SW 1271 (cell line): ENCODE measurements at regions not wholly inside any gene's neighbourhood (a gene's known extent, or its start where the extent isn't known, plus 50 kb on each side); places are given as distances from the start of the nearest gene placed in this dataset.

Source experiments
- DNase-seq, 2 experiments: peaks; one replicate each; lab custom pipeline; 2025; lab: John Stamatoyannopoulos, UW

DNA sequence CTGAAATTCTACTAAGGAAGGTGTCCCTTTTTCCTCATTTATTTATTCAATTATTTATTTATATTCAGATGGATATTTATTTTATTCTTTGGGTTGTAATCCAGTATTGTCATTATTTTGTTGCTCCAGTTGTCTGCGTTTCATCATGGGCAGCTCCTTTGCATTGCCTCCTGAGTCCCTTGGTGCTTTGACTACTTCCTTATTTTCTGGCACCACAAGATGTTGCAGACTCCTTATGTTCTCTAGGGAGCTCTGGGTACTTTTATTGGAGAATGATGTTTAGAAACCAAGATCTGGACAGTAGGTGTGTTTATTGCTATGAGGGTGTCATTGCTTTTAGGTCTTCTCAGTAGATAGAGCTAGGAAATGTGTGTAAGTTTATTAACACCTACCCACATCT is 59.9 kb upstream of the ERRFI1 start:
- no peak for DNase-seq

GRCh38 chr1:8084913-8085312 is 58.8 kb upstream of the ERRFI1 start:
- no peak for DNase-seq

GRCh38 chr1:8083739-8084484 is 57.8 kb upstream of the ERRFI1 start:
- DNase-seq: peak in 1 of 2 experiments; percentile 26

- DNase-seq: no peak
Measured at GRCh38 chr1:8082945-8083344, 56.8 kb upstream of the ERRFI1 start.

- peak; percentile 30 to 69 for DNase-seq
Measured at GRCh38 chr1:8078176-8078671, 52.1 kb upstream of the ERRFI1 start.

DNA sequence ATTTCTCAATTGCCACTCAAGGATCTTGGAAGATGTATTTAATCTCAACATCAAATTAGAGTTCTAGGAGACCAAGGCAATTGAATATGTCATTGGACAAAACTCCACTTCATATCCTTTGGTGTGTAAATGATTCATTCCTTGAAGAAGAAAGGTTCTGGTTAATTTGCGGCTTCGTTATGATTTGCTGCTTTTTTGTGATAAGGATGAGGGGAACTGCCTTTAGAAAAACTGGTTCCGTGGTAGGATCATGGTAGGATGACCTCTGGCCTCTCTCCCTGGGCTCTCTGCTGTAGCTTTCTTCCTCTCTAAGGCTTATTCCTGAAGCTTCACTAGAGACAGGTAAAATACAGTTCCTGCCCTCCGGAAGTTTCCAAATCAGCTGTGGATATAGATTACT is 51.5 kb upstream of the ERRFI1 start:
- DNase-seq: no peak

GRCh38 chr1:8077120-8077573 is 51.0 kb upstream of the ERRFI1 start:
- peak; percentile 28 to 87 for DNase-seq

DNA sequence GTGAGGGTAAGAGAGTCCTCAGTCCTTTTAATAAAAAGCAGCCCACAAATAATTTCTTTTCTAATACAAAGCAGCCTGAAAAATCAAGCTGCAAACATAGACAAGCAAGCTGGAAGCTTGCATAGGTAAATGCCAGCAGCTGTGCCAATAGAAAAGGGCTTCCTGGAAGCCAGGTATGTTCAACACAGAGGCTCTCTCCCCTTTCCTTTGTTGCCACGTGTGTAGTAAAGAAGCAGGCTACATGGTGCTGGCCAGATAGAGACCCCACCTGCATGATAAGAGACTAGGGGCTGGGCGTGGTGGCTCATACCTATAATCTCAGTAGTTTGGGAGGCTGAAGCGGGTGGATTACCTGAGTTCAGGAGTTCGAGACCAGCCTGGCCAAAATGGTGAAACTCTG is 50.1 kb upstream of the ERRFI1 start:
- DNase-seq: no peak
